HepG2 (cell line): ENCODE measurements at regions not wholly inside any gene's neighbourhood (a gene's known extent, or its start where the extent isn't known, plus 50 kb on each side); places are given as distances from the start of the nearest gene placed in this dataset.
"Not testable (repeated sequence)": the region's sequence is repeated elsewhere in the genome, so short reads cannot be mapped to it uniquely, and the experiment has no call there.

Source experiments
- ATAC-seq: fragments of 200-7000 bp; cut with Tn5 transposase; 3 replicates; pipeline ENCODE4 v1.9.1; 2020; ENCODE audit warnings: mild to moderate bottlenecking, moderate library complexity
- BruUV-seq: library from RNA; stranded (reverse); fragments of 400-500 nt; replicated peaks from 2 replicates; lab custom pipeline; 2021; lab: Mats Ljungman, UMichigan
- CTCF ChIA-PET: fragments of 300-600 bp; formaldehyde crosslinking; extraction: SDS; loops from one replicate; lab custom pipeline; 2021; ENCODE audit warnings: low total read pairs, inconsistent platforms, low intra/inter-chr PET ratio; lab: Yijun Ruan, JAX
- POLR2A ChIA-PET: fragments of 350-600 bp; sonication (Branson Sonifier 250); formaldehyde crosslinking; loops from one replicate; lab custom pipeline; 2020; ENCODE audit warnings: antibody characterized with exemption, inconsistent platforms; lab: Yijun Ruan, JAX
- DNase-seq: peaks from one replicate; pipeline ENCODE4 v3.0.0-alpha.2; 2015; ENCODE audit warnings: low spot score
- FAIRE-seq: peaks from 3 replicates; lab custom pipeline; 2011; peaks lifted over from hg19 to GRCh38; lab: Jason Lieb, UNC
- H2AFZ ChIP-seq: one replicate; pipeline ENCODE4 v1.6.1; 2011; ENCODE audit warnings: low read length, inconsistent platforms
- H3K27ac ChIP-seq: fragments of 300-600 bp; 3 replicates; pipeline ENCODE4 v1.8.0; 2011; ENCODE audit warnings: mixed run types, mild to moderate bottlenecking, mixed read lengths, low read length, inconsistent platforms; ENCODE audit not compliant: insufficient read depth; ENCODE audit errors: extremely low read length
- H3K27me3 ChIP-seq, 2 experiments: fragments of 200-600 bp in 1 of 2; 2 replicates in 1 of 2; 3 replicates in 1 of 2; pipeline versions ENCODE4 v1.6.0 to v1.8.0; 2011; ENCODE audit warnings: low read length in 2 of 2, mild to moderate bottlenecking in 2 of 2, moderate library complexity in 2 of 2, inconsistent platforms in 1 of 2; ENCODE audit not compliant: insufficient read depth in 2 of 2, control insufficient read depth in 1 of 2
- H3K36me3 ChIP-seq, 2 experiments: fragments of 200-600 bp in 1 of 2; replicated peaks in 1 of 2; 2 replicates in 1 of 2; 3 replicates in 1 of 2; pipeline versions ENCODE4 v1.5.1 to v1.8.0; 2011; ENCODE audit warnings: low read length in 2 of 2, inconsistent platforms in 1 of 2; ENCODE audit not compliant: insufficient read depth in 2 of 2, control insufficient read depth in 1 of 2
- H3K4me1 ChIP-seq: 2 replicates; pipeline ENCODE4 v1.5.1; 2012; ENCODE audit warnings: low read length, inconsistent platforms; ENCODE audit not compliant: insufficient read depth
- H3K4me2 ChIP-seq: 2 replicates; pipeline ENCODE4 v1.6.0; 2011; ENCODE audit warnings: low read depth, low read length, inconsistent platforms
- H3K4me3 ChIP-seq, 3 experiments: fragments of 200-600 bp in 1 of 3; sonication (generic), shearing (Covaris generic) in 1 of 3; replicated peaks in 1 of 3; 2 replicates each; pipeline ENCODE4 v1.5.1; 2011 to 2016; ENCODE audit warnings: low read length in 3 of 3, inconsistent platforms in 2 of 3, low read depth in 2 of 3, mild to moderate bottlenecking in 2 of 3, control low read depth in 1 of 3, mixed read lengths in 1 of 3; ENCODE audit not compliant: insufficient read depth in 1 of 3
- H3K79me2 ChIP-seq: one replicate; pipeline ENCODE4 v1.6.1; 2011; ENCODE audit warnings: low read length, inconsistent platforms; ENCODE audit not compliant: insufficient read depth
- H3K9ac ChIP-seq: 2 replicates; pipeline ENCODE4 v1.6.0; 2011; ENCODE audit warnings: mild to moderate bottlenecking, low read depth, low read length, inconsistent platforms; ENCODE audit not compliant: insufficient read depth
- H3K9me3 ChIP-seq: 2 replicates; pipeline ENCODE4 v1.5.1; 2012; ENCODE audit warnings: mild to moderate bottlenecking, low read length
- H4K20me1 ChIP-seq: 2 replicates; pipeline ENCODE4 v1.6.0; 2011; ENCODE audit warnings: inconsistent platforms, mild to moderate bottlenecking, low read length, moderate library complexity; ENCODE audit not compliant: insufficient read depth
- HNF1B ChIP-seq: sonication (generic); formaldehyde crosslinking; IDR thresholded peaks from 2 replicates; pipeline ENCODE4 v1.5.1; 2020; ENCODE audit warnings: mild to moderate bottlenecking, moderate library complexity, missing genetic modification reagents
- SMC3 ChIP-seq: IDR thresholded peaks from 2 replicates; pipeline ENCODE4 v1.6.1; 2011; ENCODE audit warnings: low read length, improper control_type of control experiment
- STAG1 ChIP-seq: sonication (generic); formaldehyde crosslinking; IDR thresholded peaks from 2 replicates; pipeline ENCODE4 v1.4.0; 2020; ENCODE audit warnings: missing genetic modification reagents
- U2AF2 ChIP-seq: fragments of 200-400 bp; formaldehyde crosslinking; IDR thresholded peaks from 2 replicates; pipeline ENCODE4 v1.6.1; 2017; ENCODE audit warnings: low read depth, mild to moderate bottlenecking, low read length
- ZNF20 ChIP-seq: sonication (generic); formaldehyde crosslinking; IDR thresholded peaks from 2 replicates; pipeline ENCODE4 v1.4.0; 2020; ENCODE audit warnings: mild to moderate bottlenecking, moderate library complexity, missing genetic modification reagents
- WGBS: methylation state at CpG from one replicate; pipeline ENCODE4 v1.1.6; 2017; ENCODE audit warnings: low lambda C conversion rate; 5-methylcytosine and 5-hydroxymethylcytosine counted together
- in situ Hi-C: cut with HindIII; loops from 2 replicates; pipeline ENCODE4 v1.10.0; 2017; ENCODE audit warnings: low pct_unique_long_range_greater_than_20kb; ENCODE audit not compliant: extremely low pct_ligation_motif_present
- intact Hi-C: fragments of 100-400 bp; cut with micrococcal nuclease; formaldehyde crosslinking; loops from one replicate; pipeline ENCODE4 v1.10.0; 2022; ENCODE audit not compliant: unreplicated experiment
- TF ChIP-seq, protein P1 (sequence below): sonication (generic); formaldehyde crosslinking; IDR thresholded peaks from 2 replicates; pipeline ENCODE4 v1.5.0; 2020; ENCODE audit warnings: mild to moderate bottlenecking, missing genetic modification reagents, moderate library complexity

DNA sequence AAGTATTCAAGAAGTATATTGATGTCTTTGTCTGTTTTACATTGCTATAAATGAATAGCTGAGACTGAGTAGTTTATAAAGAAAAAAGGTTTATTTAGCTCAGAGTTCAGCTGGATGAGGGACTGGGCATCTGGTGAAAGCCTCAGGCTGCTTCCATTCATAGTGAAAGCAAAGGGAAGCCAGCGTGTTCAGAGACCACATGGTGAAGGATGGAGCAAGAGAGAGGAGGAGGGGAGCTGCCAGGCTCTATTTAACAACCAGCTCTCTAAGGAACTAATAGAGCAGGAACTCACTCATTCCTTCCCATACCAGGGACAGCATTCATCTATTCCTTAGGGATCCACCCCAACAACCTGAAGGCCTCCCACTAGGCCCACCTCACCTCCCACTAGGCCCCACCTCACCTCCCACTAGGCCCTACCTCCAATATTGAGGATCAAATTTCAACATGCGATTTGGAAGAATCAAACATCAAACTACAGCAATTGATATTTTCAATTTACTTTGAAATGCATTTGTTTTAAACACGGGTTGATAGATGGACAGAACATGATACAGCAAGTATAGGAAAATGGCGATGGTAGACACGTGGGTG, 167.5 kb upstream of the HES1 start:
- Histone ChIP-seq H2AFZ (no peak overlapping the region), H3K4me1 (peaks cover 13% of the 10 kb centered on the region), H3K27me3 (peaks cover 0 to 23% of the 10 kb centered on the region in 2 experiments; a peak in 3 of 5 replicates), H3K4me2 (no peak overlapping the region), H3K9me3 (no peaks in the 10 kb centered on the region), H3K79me2 (no peaks in the 10 kb centered on the region), H3K36me3 (no peaks in the 10 kb centered on the region), H3K4me3 (no peak overlapping the region), H4K20me1 (no peaks in the 10 kb centered on the region), H3K9ac (no peak overlapping the region), H3K27ac (no peak overlapping the region)
- CTCF ChIA-PET: no interaction called here
- no peak for ATAC-seq
- no peak for DNase-seq
- FAIRE-seq: no peak
- BruUV-seq: no TSS peak
- TF ChIP-seq U2AF2 (no peak), ZNF20 (CRISPR knock-in tag) (no peak), HNF1B (CRISPR knock-in tag) (no peak)
- POLR2A ChIA-PET: no interaction called here
- in situ Hi-C loops: no loop called here
- intact Hi-C loops: no loop called here
- 43% methylated on average over 5 of the region's 5 CpGs for WGBS

GRCh38 chr3:193970131-193970772, 165.7 kb upstream of the HES1 start:
- peaks cover 23% of the 10 kb centered on the region for H3K4me1 ChIP-seq
- H3K9me3 ChIP-seq, H3K9ac ChIP-seq, H3K79me2 ChIP-seq, H3K27ac ChIP-seq, H2AFZ ChIP-seq, BruUV-seq, POLR2A ChIA-PET, H3K4me2 ChIP-seq, H3K4me3 ChIP-seq, H4K20me1 ChIP-seq, H3K36me3 ChIP-seq, FAIRE-seq, in situ Hi-C loops: not testable (repeated sequence)
- ATAC-seq (peak; percentile 85), DNase-seq (peak; percentile 60)
- CTCF ChIA-PET: interaction anchor here (1.7 kb wide), 1 partner anchor 168 kb away, joined by 4 read pairs; no protein-coding TSS in a partner anchor
- TF ChIP-seq SMC3 (peak; percentile 43; the same call in 1 of the 2 replicates), STAG1 (CRISPR knock-in tag) (peak; percentile 59)
- TF ChIP-seq, protein P1, sequence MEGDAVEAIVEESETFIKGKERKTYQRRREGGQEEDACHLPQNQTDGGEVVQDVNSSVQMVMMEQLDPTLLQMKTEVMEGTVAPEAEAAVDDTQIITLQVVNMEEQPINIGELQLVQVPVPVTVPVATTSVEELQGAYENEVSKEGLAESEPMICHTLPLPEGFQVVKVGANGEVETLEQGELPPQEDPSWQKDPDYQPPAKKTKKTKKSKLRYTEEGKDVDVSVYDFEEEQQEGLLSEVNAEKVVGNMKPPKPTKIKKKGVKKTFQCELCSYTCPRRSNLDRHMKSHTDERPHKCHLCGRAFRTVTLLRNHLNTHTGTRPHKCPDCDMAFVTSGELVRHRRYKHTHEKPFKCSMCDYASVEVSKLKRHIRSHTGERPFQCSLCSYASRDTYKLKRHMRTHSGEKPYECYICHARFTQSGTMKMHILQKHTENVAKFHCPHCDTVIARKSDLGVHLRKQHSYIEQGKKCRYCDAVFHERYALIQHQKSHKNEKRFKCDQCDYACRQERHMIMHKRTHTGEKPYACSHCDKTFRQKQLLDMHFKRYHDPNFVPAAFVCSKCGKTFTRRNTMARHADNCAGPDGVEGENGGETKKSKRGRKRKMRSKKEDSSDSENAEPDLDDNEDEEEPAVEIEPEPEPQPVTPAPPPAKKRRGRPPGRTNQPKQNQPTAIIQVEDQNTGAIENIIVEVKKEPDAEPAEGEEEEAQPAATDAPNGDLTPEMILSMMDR (CRISPR knock-in tag): peak; percentile 55
- intact Hi-C loops: loop anchor here (2.0 kb wide), 1 partner anchor 169 kb away; no protein-coding TSS in a partner anchor
- 9% methylated on average over 7 of the region's 7 CpGs for WGBS
- peaks cover 4 to 41% of the 10 kb centered on the region in 2 experiments for H3K27me3 ChIP-seq
